Lower lobe of right lung (tissue), 2 donors: ENCODE measurements at regions not wholly inside any gene's neighbourhood (a gene's known extent, or its start where the extent isn't known, plus 50 kb on each side); places are given as distances from the start of the nearest gene placed in this dataset.

Experiments used
- ATAC-seq, 2 donors: fragments of 200-7000 bp; cut with Tn5 transposase; one replicate each; pipeline ENCODE4 v1.9.1; 2020 to 2022; ENCODE audit warnings: mild to moderate bottlenecking in 2 of 2, moderate library complexity in 2 of 2
- DNase-seq: peaks from one replicate; pipeline ENCODE4 v3.0.0-alpha.2; 2020
- H3K27ac ChIP-seq: fragments of 200-600 bp; one replicate; pipeline ENCODE4 v1.8.0; 2022
- H3K27me3 ChIP-seq: fragments of 200-600 bp; one replicate; pipeline ENCODE4 v1.8.0; 2022; ENCODE audit warnings: low read depth
- H3K36me3 ChIP-seq: fragments of 200-600 bp; one replicate; pipeline ENCODE4 v1.8.0; 2022; ENCODE audit warnings: mild to moderate bottlenecking
- H3K4me1 ChIP-seq: fragments of 200-600 bp; one replicate; pipeline ENCODE4 v1.8.0; 2022
- H3K4me3 ChIP-seq: fragments of 200-600 bp; one replicate; pipeline ENCODE4 v1.8.0; 2022; ENCODE audit warnings: mild to moderate bottlenecking
- H3K9me3 ChIP-seq: fragments of 200-600 bp; one replicate; pipeline ENCODE4 v1.8.0; 2022
- CTCF ChIP-seq: fragments of 200-600 bp; IDR thresholded peaks from one replicate; pipeline ENCODE4 v1.8.0; 2022; ENCODE audit warnings: antibody characterized with exemption, mild to moderate bottlenecking
- intact Hi-C: fragments of 100-400 bp; cut with DNase I; formaldehyde crosslinking; loops from one replicate; pipeline ENCODE4 v1.11.0; 2022
- donor health status: DM: no; HTN: yes; CAD: no; lungs with severe emphysema.

- H3K27ac ChIP-seq: no peak overlapping the region
- no peaks in the 10 kb centered on the region for H3K36me3 ChIP-seq
- DNase-seq (no peak), ATAC-seq (no peak)
- intact Hi-C loops: no loop called here
- no peaks in the 10 kb centered on the region for H3K27me3 ChIP-seq
- no peak for TF ChIP-seq CTCF
- H3K9me3 ChIP-seq: no peaks in the 10 kb centered on the region
- no peaks in the 10 kb centered on the region for H3K4me1 ChIP-seq
- H3K4me3 ChIP-seq: no peak overlapping the region
These were observed 259.8 kb upstream of the WWC1 start for GRCh38 chr5:168031614-168032013.

GRCh38 chr5:168039039-168039438 is 252.4 kb upstream of the WWC1 start:
- intact Hi-C loops: no loop called here
- Histone ChIP-seq H3K4me3 (no peak overlapping the region), H3K27me3 (no peaks in the 10 kb centered on the region), H3K27ac (no peak overlapping the region), H3K9me3 (no peaks in the 10 kb centered on the region), H3K36me3 (no peaks in the 10 kb centered on the region), H3K4me1 (no peaks in the 10 kb centered on the region)
- no peak for ATAC-seq
- DNase-seq: no peak
- no peak for TF ChIP-seq CTCF

GRCh38 chr5:168039566-168040248 is 251.7 kb upstream of the WWC1 start:
- no peaks in the 10 kb centered on the region for H3K9me3 ChIP-seq
- no peak for ATAC-seq
- no peak overlapping the region for H3K27ac ChIP-seq
- no peaks in the 10 kb centered on the region for H3K36me3 ChIP-seq
- intact Hi-C loops: no loop called here
- H3K4me1 ChIP-seq: no peaks in the 10 kb centered on the region
- no peak for TF ChIP-seq CTCF
- no peak for DNase-seq
- no peak overlapping the region for H3K4me3 ChIP-seq
- H3K27me3 ChIP-seq: no peaks in the 10 kb centered on the region

- DNase-seq: no peak
These were observed 249.9 kb upstream of the WWC1 start for GRCh38 chr5:168041583-168041982.

GRCh38 chr5:168042284-168043068 is 249.0 kb upstream of the WWC1 start:
- H3K36me3 ChIP-seq: no peaks in the 10 kb centered on the region
- no peak for DNase-seq
- no peak for TF ChIP-seq CTCF
- H3K27me3 ChIP-seq: no peaks in the 10 kb centered on the region
- ATAC-seq: no peak
- H3K9me3 ChIP-seq: no peaks in the 10 kb centered on the region
- no peak overlapping the region for H3K27ac ChIP-seq
- no peak overlapping the region for H3K4me3 ChIP-seq
- intact Hi-C loops: no loop called here
- no peaks in the 10 kb centered on the region for H3K4me1 ChIP-seq

More at GRCh38 chr5:168041583-168041982, 249.9 kb upstream of the WWC1 start:
- no peak for TF ChIP-seq CTCF
- no peak for ATAC-seq
- Histone ChIP-seq H3K9me3 (no peaks in the 10 kb centered on the region), H3K4me3 (no peak overlapping the region), H3K27ac (no peak overlapping the region), H3K27me3 (no peaks in the 10 kb centered on the region), H3K36me3 (no peaks in the 10 kb centered on the region), H3K4me1 (no peaks in the 10 kb centered on the region)
- intact Hi-C loops: no loop called here
